HCT116 (cell line): ENCODE measurements at regions not wholly inside any gene's neighbourhood (a gene's known extent, or its start where the extent isn't known, plus 50 kb on each side); places are given as distances from the start of the nearest gene placed in this dataset.

ENCODE experiments used
- CEBPB ChIP-seq: IDR thresholded peaks from 2 replicates; pipeline ENCODE4 v1.6.1; 2012; ENCODE audit warnings: low read depth
- EZH2 ChIP-seq: fragments of 200-600 bp; sonication (generic); IDR thresholded peaks from 2 replicates; pipeline ENCODE4 v1.6.1; 2017; ENCODE audit warnings: antibody characterized with exemption, mixed run types
- EZH2phosphoT487 ChIP-seq: fragments of 200-600 bp; IDR thresholded peaks from 2 replicates; pipeline ENCODE4 v1.6.1; 2018; ENCODE audit warnings: antibody characterized with exemption, borderline replicate concordance
- FOSL1 ChIP-seq: IDR thresholded peaks from 2 replicates; pipeline ENCODE4 v1.6.1; 2012; ENCODE audit warnings: low read depth
- POLR2A ChIP-seq: IDR thresholded peaks from 2 replicates; pipeline ENCODE4 v1.7.0; 2011; ENCODE audit warnings: borderline replicate concordance; ENCODE audit not compliant: insufficient read depth, insufficient read length; ENCODE audit errors: extremely low read depth
- POLR2AphosphoS5 ChIP-seq: IDR thresholded peaks from 2 replicates; pipeline ENCODE4 v1.6.1; 2011; ENCODE audit warnings: mild to moderate bottlenecking, low read depth, low read length, moderate library complexity
- SP1 ChIP-seq: IDR thresholded peaks from 2 replicates; pipeline ENCODE4 v1.6.1; 2012; ENCODE audit warnings: low read depth
- ZBTB33 ChIP-seq: IDR thresholded peaks from 2 replicates; pipeline ENCODE4 v1.6.1; 2011; ENCODE audit warnings: mild to moderate bottlenecking, low read length, moderate library complexity; ENCODE audit not compliant: insufficient replicate concordance; ENCODE audit errors: extremely low read depth
- ZNF274 ChIP-seq: fragments of 200-500 bp; sonication (Bioruptor generic); IDR thresholded peaks from 2 replicates; pipeline ENCODE4 v1.6.1; 2014; ENCODE audit warnings: mild to moderate bottlenecking, low read depth, low read length, inconsistent platforms
- TF ChIP-seq, protein P1 (sequence below), 3 experiments: fragments of 200-600 bp in 1 of 3; sonication (generic) in 1 of 3; IDR thresholded peaks in 2 of 3; conservative IDR thresholded peaks in 1 of 3; 2 replicates each; pipeline ENCODE4 v1.5.1; 2012 to 2017; ENCODE audit warnings: low read depth in 2 of 3, low read length in 2 of 3, antibody characterized with exemption in 1 of 3, borderline replicate concordance in 1 of 3, control low read depth in 1 of 3, mild to moderate bottlenecking in 1 of 3, mixed read lengths in 1 of 3, mixed run types in 1 of 3, moderate library complexity in 1 of 3; ENCODE audit not compliant: insufficient read depth in 1 of 3
- TF ChIP-seq, protein P2 (sequence below): IDR thresholded peaks from 2 replicates; pipeline ENCODE4 v1.6.1; 2012; ENCODE audit warnings: low read depth
- TF ChIP-seq, protein P3 (sequence below): IDR thresholded peaks from 2 replicates; pipeline ENCODE4 v1.6.1; 2012

GRCh38 chr15:33256874-33257273, 53.9 kb upstream of the RYR3 start:
- TF ChIP-seq, protein P1, sequence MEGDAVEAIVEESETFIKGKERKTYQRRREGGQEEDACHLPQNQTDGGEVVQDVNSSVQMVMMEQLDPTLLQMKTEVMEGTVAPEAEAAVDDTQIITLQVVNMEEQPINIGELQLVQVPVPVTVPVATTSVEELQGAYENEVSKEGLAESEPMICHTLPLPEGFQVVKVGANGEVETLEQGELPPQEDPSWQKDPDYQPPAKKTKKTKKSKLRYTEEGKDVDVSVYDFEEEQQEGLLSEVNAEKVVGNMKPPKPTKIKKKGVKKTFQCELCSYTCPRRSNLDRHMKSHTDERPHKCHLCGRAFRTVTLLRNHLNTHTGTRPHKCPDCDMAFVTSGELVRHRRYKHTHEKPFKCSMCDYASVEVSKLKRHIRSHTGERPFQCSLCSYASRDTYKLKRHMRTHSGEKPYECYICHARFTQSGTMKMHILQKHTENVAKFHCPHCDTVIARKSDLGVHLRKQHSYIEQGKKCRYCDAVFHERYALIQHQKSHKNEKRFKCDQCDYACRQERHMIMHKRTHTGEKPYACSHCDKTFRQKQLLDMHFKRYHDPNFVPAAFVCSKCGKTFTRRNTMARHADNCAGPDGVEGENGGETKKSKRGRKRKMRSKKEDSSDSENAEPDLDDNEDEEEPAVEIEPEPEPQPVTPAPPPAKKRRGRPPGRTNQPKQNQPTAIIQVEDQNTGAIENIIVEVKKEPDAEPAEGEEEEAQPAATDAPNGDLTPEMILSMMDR (IDR thresholded peaks at IDR 0.05 in 2 of 3, conservative IDR thresholded peaks at IDR 0.05 in 1 of 3; ENCODE audit: borderline replicate concordance in 1 of 3, insufficient read depth in 1 of 3, low read depth in 2 of 3, low read length in 2 of 3), result no peak
- no peak for TF ChIP-seq EZH2
- TF ChIP-seq POLR2AphosphoS5, result no peak
- TF ChIP-seq, protein P2, sequence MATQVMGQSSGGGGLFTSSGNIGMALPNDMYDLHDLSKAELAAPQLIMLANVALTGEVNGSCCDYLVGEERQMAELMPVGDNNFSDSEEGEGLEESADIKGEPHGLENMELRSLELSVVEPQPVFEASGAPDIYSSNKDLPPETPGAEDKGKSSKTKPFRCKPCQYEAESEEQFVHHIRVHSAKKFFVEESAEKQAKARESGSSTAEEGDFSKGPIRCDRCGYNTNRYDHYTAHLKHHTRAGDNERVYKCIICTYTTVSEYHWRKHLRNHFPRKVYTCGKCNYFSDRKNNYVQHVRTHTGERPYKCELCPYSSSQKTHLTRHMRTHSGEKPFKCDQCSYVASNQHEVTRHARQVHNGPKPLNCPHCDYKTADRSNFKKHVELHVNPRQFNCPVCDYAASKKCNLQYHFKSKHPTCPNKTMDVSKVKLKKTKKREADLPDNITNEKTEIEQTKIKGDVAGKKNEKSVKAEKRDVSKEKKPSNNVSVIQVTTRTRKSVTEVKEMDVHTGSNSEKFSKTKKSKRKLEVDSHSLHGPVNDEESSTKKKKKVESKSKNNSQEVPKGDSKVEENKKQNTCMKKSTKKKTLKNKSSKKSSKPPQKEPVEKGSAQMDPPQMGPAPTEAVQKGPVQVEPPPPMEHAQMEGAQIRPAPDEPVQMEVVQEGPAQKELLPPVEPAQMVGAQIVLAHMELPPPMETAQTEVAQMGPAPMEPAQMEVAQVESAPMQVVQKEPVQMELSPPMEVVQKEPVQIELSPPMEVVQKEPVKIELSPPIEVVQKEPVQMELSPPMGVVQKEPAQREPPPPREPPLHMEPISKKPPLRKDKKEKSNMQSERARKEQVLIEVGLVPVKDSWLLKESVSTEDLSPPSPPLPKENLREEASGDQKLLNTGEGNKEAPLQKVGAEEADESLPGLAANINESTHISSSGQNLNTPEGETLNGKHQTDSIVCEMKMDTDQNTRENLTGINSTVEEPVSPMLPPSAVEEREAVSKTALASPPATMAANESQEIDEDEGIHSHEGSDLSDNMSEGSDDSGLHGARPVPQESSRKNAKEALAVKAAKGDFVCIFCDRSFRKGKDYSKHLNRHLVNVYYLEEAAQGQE, result no peak
- no peak for TF ChIP-seq ZBTB33
- TF ChIP-seq, protein P3, sequence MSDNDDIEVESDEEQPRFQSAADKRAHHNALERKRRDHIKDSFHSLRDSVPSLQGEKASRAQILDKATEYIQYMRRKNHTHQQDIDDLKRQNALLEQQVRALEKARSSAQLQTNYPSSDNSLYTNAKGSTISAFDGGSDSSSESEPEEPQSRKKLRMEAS, result no peak
- TF ChIP-seq POLR2A, result no peak
- no peak for TF ChIP-seq ZNF274
- TF ChIP-seq FOSL1, result no peak
- no peak for TF ChIP-seq SP1
- no peak for TF ChIP-seq CEBPB
- no peak for TF ChIP-seq EZH2phosphoT487
